NCI-H2081 (cell line): ENCODE measurements at regions not wholly inside any gene's neighbourhood (a gene's known extent, or its start where the extent isn't known, plus 50 kb on each side); places are given as distances from the start of the nearest gene placed in this dataset.
"Not testable (repeated sequence)": the region's sequence is repeated elsewhere in the genome, so short reads cannot be mapped to it uniquely, and the experiment has no call there.

Experiments used
- DNase-seq, 2 experiments: peaks; one replicate each; lab custom pipeline; 2025; lab: John Stamatoyannopoulos, UW

GRCh38 chr6:16904957-16905356 is 143.7 kb upstream of the ATXN1 start:
- DNase-seq = no peak

DNA sequence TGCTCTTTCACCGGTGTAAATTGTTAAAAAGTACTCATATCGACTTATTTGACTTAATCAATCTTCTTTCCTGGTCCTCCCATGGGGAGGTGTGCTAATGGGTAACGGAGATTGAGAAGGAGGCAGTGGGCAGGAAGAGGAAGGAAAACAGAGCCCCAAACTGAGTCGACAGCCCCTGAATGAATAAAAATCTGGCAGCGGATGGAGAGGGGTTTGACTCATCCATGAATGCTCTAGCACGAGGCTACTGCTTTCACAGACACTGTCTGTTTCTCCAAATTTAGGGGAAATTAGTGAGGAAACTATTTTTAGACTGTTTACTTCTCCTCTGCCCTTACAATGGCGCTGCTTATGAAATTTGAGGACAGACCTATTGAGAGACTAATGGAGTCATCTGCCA is 142.2 kb upstream of the ATXN1 start:
- DNase-seq = peak in 1 of 2 experiments; percentile 2

DNA sequence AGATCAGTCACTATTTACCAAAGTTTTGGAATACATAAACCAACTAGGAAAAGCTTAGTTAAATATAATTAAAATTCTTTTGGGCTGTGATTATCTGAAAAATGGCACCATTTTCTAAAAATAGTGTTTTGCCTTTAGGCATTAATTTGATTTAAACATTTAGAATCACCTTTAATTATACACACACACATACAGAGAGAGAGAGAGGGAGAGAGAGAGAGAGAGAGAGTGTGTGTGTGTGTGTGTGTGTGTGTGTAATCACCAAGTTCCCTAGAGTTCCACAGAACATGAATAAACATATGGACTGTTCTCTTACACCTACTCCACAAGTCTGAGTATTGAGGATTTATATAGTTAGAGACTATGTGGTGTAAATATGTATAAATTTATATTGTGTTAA is 141.2 kb upstream of the ATXN1 start:
- no peak for DNase-seq

GRCh38 chr6:16901782-16902181 is 140.5 kb upstream of the ATXN1 start:
- DNase-seq = peak; percentile 60 to 80

GRCh38 chr6:16901306-16901705 is 140.0 kb upstream of the ATXN1 start:
- DNase-seq = no peak

DNA sequence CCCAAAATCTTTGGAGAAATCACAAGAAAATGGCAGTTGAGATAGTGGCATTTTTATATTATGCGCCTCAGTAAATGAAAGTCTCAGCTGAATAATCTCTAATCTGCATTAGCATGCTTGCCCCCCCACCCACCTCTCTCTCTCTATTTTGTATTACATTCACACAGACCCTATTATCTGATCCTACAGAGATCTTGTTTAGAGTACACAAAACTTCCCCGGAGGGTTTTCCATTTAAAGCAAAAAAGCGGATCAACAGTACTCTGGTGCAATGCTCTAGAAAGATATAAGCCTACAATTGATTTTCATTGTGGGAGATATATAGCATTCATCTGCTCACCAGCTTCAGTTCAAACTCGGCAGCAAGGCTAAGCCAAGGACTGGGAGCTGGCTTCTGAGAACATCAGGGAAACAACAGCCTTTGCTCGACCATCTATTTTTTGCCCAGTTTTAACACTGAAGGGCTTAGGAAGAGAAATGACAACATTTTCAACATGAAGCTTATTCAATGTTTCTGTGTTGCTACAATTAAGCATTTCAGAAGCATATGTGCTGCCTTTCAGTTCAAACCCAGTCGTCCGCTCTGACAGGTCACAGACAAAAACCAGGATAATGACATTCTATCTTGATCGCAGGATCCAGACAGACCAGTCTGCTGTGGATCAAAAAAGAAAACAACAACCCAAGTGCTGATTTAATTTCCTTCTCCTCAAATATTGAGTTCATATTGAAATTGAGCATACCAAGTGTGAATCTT is 137.6 kb upstream of the ATXN1 start:
- no peak for DNase-seq

DNA sequence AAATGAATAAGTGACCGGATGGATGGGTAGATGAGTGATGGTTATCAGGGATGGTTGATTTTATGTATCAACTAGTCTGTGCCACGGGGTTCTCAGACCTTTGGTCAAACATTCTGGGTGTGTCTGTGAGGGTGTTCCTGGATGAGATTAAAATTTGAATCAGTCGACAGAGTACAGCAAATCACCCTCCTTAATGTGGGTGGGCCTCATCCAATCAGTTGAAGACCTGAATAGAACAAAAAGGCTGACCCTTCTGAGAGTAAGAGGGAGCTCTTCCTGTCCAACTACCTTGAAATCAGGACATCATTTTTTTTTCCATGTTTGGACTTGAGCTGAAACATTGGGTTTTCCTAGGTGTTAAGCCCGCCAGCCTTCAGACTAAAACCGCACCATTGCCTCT is 136.4 kb upstream of the ATXN1 start:
- DNase-seq = no peak

GRCh38 chr6:16894301-16894700 is 133.0 kb upstream of the ATXN1 start:
- DNase-seq = no peak

DNA sequence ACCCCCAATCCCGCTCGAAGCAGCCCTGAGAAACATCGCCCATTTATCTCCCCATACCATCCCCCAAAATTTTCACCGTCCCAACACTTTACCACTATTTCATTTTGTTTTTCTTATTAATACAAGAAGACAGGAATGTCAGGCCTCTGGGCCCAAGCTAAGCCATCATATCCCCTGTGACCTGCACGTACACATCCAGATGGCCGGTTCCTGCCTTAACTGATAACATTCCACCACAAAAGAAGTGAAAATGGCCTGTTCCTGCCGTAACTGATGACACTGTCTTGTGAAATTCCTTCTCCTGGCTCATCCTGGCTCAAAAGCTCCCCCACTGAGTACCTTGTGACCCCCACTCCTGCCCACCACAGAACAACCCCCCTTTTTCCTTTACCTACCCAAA is 129.8 kb upstream of the ATXN1 start:
- DNase-seq = not testable (repeated sequence)

GRCh38 chr6:16885411-16886160 is 124.3 kb upstream of the ATXN1 start:
- DNase-seq = no peak

DNA sequence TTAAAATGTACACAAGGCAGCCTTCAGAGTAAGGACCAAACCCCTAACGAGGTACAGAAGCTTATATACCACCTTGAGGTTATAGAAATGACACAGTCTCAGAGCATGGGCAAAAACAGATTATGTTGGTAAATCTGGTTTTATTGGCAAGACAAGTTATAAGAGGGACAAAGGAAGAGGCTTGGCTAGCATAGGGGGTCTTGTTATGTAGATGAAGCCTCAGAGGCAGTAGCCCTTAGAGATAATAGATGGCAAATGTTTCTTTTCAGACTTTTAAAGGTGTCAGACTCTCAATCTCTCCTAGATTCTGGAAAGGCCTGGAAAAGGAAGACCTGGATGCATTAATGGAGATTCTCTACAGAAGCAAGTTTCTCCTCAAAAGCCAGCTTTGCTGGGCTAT is 123.3 kb upstream of the ATXN1 start:
- DNase-seq = no peak

DNA sequence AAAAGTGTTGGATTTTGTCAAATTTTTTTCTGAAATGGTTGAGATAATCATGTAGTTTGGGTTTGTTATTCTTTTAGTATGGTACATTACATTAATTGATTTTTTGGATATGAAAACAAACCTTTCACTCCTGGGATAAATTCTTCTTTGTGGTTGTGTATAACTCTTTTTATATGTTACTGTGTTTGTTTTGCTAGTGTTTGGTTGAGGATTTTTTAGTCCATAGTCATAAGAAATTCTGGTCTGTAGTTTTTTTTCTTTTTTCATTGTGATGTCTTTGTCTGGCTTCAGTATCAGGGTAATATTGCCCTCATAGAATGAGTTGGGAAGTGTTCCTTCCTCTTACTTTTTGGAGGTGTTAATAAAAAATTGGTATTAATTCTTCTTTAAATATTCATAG is 122.2 kb upstream of the ATXN1 start:
- DNase-seq = no peak

DNA sequence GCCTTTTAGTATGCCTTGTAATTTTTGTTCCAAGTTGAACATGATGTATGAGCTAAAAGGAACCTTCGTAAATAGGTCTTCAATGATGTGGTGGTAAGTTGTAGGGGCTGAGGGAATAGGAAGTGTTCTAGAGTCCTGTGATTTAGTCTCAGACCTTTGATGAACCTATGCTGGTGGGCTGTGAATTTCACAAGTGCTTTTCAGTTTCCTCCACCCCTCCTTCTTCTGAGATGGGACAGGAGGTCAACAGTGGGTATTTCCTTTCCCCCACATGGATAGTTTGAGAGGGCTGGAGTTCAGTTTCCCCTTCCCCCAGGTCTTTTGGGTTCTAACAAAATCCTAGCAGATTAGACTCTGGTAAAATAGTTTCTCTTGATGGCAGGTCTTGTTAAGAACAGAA is 121.0 kb upstream of the ATXN1 start:
- DNase-seq = no peak

- not testable (repeated sequence) for DNase-seq
Measured at GRCh38 chr6:16876852-16877251, 115.6 kb upstream of the ATXN1 start.

GRCh38 chr6:16876201-16876600 is 114.9 kb upstream of the ATXN1 start:
- no peak for DNase-seq

GRCh38 chr6:16873698-16874097 is 112.4 kb upstream of the ATXN1 start:
- no peak for DNase-seq

DNA sequence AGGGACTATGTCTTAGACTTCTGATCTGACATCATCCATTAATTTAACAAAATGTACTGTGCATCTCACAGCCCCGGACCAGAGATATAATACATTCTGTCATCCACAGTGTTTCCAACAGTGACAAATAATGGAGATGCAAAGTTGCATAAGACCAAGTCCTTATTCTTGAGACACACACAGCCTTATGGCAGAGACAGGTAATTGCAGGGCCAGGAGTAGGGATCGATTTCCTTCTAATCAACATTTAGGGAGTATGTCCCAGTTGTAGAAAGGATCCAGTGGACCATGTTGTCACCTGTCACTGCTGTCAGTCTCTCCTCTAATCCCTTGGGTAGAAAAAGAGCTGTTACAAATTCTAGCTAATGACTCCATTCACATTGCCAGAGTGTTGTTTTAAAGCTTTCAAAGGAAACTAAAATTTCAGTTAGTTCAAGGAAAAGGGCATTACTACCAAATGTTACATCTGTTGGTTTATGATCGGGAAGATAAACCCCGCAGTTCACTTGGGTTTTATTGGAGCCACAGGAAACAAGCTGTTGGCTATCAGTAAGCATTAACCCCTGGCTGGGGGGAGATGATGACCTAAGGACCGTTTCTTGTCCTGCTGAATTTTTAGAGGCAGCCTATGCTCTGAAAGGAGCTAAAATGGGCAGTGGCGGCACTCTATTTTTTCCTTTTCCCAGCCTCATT is 111.4 kb upstream of the ATXN1 start:
- no peak for DNase-seq

DNA sequence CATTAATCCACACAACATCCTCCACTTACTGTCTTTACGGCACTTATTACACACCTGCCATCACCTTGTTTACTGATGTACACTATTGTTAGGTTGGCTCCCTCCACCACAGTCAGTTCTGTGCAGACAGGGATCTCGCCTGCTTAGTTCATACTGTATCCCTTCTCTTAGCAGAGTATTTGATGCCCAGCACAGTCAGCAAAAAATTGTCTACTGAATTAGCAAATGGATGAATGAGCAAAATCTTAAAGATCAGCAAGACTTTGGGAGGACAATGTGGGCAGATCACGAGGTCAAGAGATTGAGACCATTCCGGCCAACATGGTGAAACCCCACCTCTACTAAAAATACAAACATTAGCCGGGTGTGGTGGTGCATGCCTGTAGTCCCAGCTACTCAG is 109.8 kb upstream of the ATXN1 start:
- DNase-seq = no peak

- no peak for DNase-seq
Measured at GRCh38 chr6:16868968-16869367, 107.7 kb upstream of the ATXN1 start.

- no peak for DNase-seq
Measured at GRCh38 chr6:16857969-16858592, 96.8 kb upstream of the ATXN1 start.

- DNase-seq = no peak
Measured at GRCh38 chr6:16855460-16855859, 94.2 kb upstream of the ATXN1 start.

GRCh38 chr6:16854986-16855385 is 93.7 kb upstream of the ATXN1 start:
- DNase-seq = no peak

DNA sequence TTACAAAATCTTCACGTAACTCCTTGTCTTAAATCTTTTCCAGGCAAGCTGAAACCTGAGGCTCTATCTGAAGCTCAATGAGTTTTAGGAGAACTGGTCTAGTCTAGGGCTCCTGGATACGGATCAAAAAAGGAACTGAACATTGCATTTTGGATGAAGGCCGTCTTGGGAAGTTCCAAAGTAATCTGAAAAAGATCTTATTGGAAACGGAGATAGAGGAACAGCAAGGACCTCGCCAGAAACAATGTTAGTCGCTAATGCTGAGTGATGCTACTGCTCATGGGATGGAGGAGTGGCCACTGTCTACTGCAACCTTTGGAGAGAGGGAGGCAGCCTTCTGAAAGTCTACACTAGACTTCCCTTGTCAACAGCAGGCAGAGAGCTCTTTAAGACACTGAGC is 91.4 kb upstream of the ATXN1 start:
- DNase-seq = no peak
